ENCODE measurements at regions not wholly inside any gene's neighbourhood (a gene's known extent, or its start where the extent isn't known, plus 50 kb on each side); places are given as distances from the start of the nearest gene placed in this dataset.

GRCh38 chr4:24422644-24423043, 161.7 kb downstream of the DHX15 start:
- DNase-seq (ENCODE audit: low read depth): no peak
- no peak overlapping the region for H3K4me3 ChIP-seq (ENCODE audit: low read depth, low read length)
- no peak for TF ChIP-seq CTCF (conservative IDR thresholded peaks at IDR 0.05; ENCODE audit: low read depth, low read length)

GRCh38 chr4:24419181-24420034, 164.9 kb downstream of the DHX15 start:
- TF ChIP-seq CTCF (conservative IDR thresholded peaks at IDR 0.05; ENCODE audit: low read depth, low read length): peak; percentile 95
- DNase-seq (ENCODE audit: low read depth): peak; percentile 37

GRCh38 chr4:24417206-24417605, 167.1 kb downstream of the DHX15 start:
- no peak for DNase-seq (ENCODE audit: low read depth)
- H3K4me3 ChIP-seq (ENCODE audit: low read depth, low read length): no peak overlapping the region
- no peak for TF ChIP-seq CTCF (conservative IDR thresholded peaks at IDR 0.05; ENCODE audit: low read depth, low read length)

More at GRCh38 chr4:24419181-24420034, 164.9 kb downstream of the DHX15 start:
- H3K4me3 ChIP-seq (ENCODE audit: low read depth, low read length): no peak overlapping the region

GRCh38 chr4:24416293-24416692, 168.1 kb downstream of the DHX15 start:
- no peak overlapping the region for H3K4me3 ChIP-seq (ENCODE audit: low read depth, low read length)
- no peak for DNase-seq (ENCODE audit: low read depth)
- no peak for TF ChIP-seq CTCF (conservative IDR thresholded peaks at IDR 0.05; ENCODE audit: low read depth, low read length)

- DNase-seq (ENCODE audit: low read depth): no peak
- no peak for TF ChIP-seq CTCF (conservative IDR thresholded peaks at IDR 0.05; ENCODE audit: low read depth, low read length)
- no peak overlapping the region for H3K4me3 ChIP-seq (ENCODE audit: low read depth, low read length)
These were observed 171.0 kb downstream of the DHX15 start for GRCh38 chr4:24413311-24413784.

GRCh38 chr4:24411806-24412205, 172.5 kb downstream of the DHX15 start:
- H3K4me3 ChIP-seq (ENCODE audit: low read depth, low read length): no peak overlapping the region
- no peak for DNase-seq (ENCODE audit: low read depth)
- no peak for TF ChIP-seq CTCF (conservative IDR thresholded peaks at IDR 0.05; ENCODE audit: low read depth, low read length)

GRCh38 chr4:24411299-24411698, 173.1 kb downstream of the DHX15 start:
- H3K4me3 ChIP-seq (ENCODE audit: low read depth, low read length): no peak overlapping the region
- no peak for DNase-seq (ENCODE audit: low read depth)
- no peak for TF ChIP-seq CTCF (conservative IDR thresholded peaks at IDR 0.05; ENCODE audit: low read depth, low read length)

Data from epithelial cell of proximal tubule (primary cell).